Inflammatory macrophage treated with lipopolysaccharide for 1 hour (primary cell): ENCODE measurements at regions not wholly inside any gene's neighbourhood (a gene's known extent, or its start where the extent isn't known, plus 50 kb on each side); places are given as distances from the start of the nearest gene placed in this dataset.
A peak's percentile ranks its signal among the peaks of the same experiment; 100 is the strongest.

Experiments used
- DNase-seq, 2 donors: peaks; one replicate each; pipeline ENCODE4 v3.0.0-alpha.2; 2020 to 2022

DNA sequence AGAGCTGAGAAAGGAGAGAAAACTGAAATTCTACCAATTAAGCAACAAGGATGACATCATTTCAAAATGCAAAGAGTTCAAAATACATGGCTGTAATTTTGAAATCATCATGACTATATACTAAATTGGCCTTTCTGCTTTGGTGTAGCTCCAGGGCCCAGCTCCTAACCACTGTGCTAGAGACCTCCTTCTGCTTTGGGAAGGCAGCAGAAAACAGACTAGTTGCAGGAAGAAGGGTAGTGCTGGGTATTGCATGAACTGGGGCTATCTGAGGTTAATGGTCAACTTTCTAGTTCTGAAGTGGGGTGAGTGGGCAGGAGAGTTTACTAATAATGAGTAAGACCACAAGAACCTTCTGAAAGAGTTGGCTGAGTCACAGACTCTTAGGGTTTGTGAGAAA is 66.2 kb downstream of the PTGER2 start:
- peak; percentile 88 to 96 for DNase-seq
